Stimulated activated CD4-positive, alpha-beta T cell treated with anti-CD3 and anti-CD28 coated beads, Interleukin-12 subunit alpha, Interleukin-12 subunit beta, amount 100 ng/mL, for 24 hours (primary cell): ENCODE measurements at regions not wholly inside any gene's neighbourhood (a gene's known extent, or its start where the extent isn't known, plus 50 kb on each side); places are given as distances from the start of the nearest gene placed in this dataset.

ENCODE experiments used
- DNase-seq, 2 experiments: peaks; one replicate each; pipeline ENCODE4 v3.0.0-alpha.2; 2020; ENCODE audit warnings: low read depth in 2 of 2

- DNase-seq: no peak
Observed at GRCh38 chr5:124383693-124384092, 362.7 kb downstream of the ZNF608 start.

- DNase-seq: no peak
Observed at GRCh38 chr5:124377386-124377785, 369.1 kb downstream of the ZNF608 start.

GRCh38 chr5:124373883-124374282, 372.6 kb downstream of the ZNF608 start:
- DNase-seq: no peak

- no peak for DNase-seq
Observed at GRCh38 chr5:124372457-124372856, 374.0 kb downstream of the ZNF608 start.

- DNase-seq: no peak
Observed at GRCh38 chr5:124371111-124371706, 375.2 kb downstream of the ZNF608 start.

- no peak for DNase-seq
Observed at GRCh38 chr5:124370601-124371000, 375.8 kb downstream of the ZNF608 start.

GRCh38 chr5:124365361-124365801, 381.1 kb downstream of the ZNF608 start:
- DNase-seq: no peak

GRCh38 chr5:124355928-124356327, 390.5 kb downstream of the ZNF608 start:
- DNase-seq: no peak

GRCh38 chr5:124353016-124353415, 393.4 kb downstream of the ZNF608 start:
- DNase-seq: no peak

GRCh38 chr5:124352312-124352711, 394.1 kb downstream of the ZNF608 start:
- no peak for DNase-seq

- DNase-seq: no peak
Observed at GRCh38 chr5:124349931-124350330, 396.5 kb downstream of the ZNF608 start.

- no peak for DNase-seq
Observed at GRCh38 chr5:124343451-124343867, 403.0 kb downstream of the ZNF608 start.

- no peak for DNase-seq
Observed at GRCh38 chr5:124342986-124343385, 403.5 kb downstream of the ZNF608 start.

GRCh38 chr5:124342584-124342983, 403.9 kb downstream of the ZNF608 start:
- DNase-seq: no peak

GRCh38 chr5:124342027-124342471, 404.4 kb downstream of the ZNF608 start:
- no peak for DNase-seq

- DNase-seq: no peak
Observed at GRCh38 chr5:124341066-124341858, 405.2 kb downstream of the ZNF608 start.

GRCh38 chr5:124337996-124338395, 408.4 kb downstream of the ZNF608 start:
- no peak for DNase-seq

GRCh38 chr5:124333298-124333979, 413.0 kb downstream of the ZNF608 start:
- DNase-seq: no peak

- no peak for DNase-seq
Observed at GRCh38 chr5:124332273-124332672, 414.2 kb downstream of the ZNF608 start.

GRCh38 chr5:124330595-124331220, 415.7 kb downstream of the ZNF608 start:
- DNase-seq: no peak

- no peak for DNase-seq
Observed at GRCh38 chr5:124328201-124328600, 418.2 kb downstream of the ZNF608 start.

- DNase-seq: no peak
Observed at GRCh38 chr5:124318661-124319060, 427.8 kb downstream of the ZNF608 start.
